Astrocyte (in vitro differentiated cells and primary cell): ENCODE measurements at regions not wholly inside any gene's neighbourhood (a gene's known extent, or its start where the extent isn't known, plus 50 kb on each side); places are given as distances from the start of the nearest gene placed in this dataset.

ENCODE experiments used
- EZH2 ChIP-seq: IDR thresholded peaks from 2 replicates; pipeline ENCODE4 v1.6.1; 2012; ENCODE audit warnings: mild to moderate bottlenecking, low read length, inconsistent platforms; ENCODE audit not compliant: insufficient read depth
- TF ChIP-seq, protein P1 (sequence below): IDR thresholded peaks from 2 replicates; pipeline ENCODE4 v1.5.1; 2011; ENCODE audit warnings: low read depth, mild to moderate bottlenecking, inconsistent platforms, low read length, moderate library complexity; ENCODE audit not compliant: insufficient read depth

DNA sequence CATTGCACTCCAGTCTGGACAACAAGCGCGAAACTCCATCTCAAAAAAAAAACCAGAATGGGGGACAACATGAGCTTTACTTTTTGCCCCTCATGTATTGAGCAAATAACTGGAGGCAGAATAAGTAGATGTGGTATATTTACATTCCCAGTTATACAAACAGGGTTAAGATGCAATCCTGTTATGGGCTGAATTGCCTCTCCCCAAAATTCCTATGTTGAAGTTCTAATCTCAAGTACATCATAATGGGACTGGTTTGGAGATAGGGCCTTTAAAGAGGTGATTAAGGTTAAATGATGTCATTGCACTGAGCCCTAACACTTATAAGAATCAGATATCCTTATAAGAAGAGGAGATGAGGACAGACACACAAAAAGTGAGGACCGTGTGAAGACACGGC lies 319.8 kb upstream of the KLHL29 start:
- TF ChIP-seq, protein P1, sequence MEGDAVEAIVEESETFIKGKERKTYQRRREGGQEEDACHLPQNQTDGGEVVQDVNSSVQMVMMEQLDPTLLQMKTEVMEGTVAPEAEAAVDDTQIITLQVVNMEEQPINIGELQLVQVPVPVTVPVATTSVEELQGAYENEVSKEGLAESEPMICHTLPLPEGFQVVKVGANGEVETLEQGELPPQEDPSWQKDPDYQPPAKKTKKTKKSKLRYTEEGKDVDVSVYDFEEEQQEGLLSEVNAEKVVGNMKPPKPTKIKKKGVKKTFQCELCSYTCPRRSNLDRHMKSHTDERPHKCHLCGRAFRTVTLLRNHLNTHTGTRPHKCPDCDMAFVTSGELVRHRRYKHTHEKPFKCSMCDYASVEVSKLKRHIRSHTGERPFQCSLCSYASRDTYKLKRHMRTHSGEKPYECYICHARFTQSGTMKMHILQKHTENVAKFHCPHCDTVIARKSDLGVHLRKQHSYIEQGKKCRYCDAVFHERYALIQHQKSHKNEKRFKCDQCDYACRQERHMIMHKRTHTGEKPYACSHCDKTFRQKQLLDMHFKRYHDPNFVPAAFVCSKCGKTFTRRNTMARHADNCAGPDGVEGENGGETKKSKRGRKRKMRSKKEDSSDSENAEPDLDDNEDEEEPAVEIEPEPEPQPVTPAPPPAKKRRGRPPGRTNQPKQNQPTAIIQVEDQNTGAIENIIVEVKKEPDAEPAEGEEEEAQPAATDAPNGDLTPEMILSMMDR, result no peak
- TF ChIP-seq EZH2, result no peak
